CD14-positive monocyte (primary cell): ENCODE measurements at regions not wholly inside any gene's neighbourhood (a gene's known extent, or its start where the extent isn't known, plus 50 kb on each side); places are given as distances from the start of the nearest gene placed in this dataset.

Source experiments
- DNase-seq, 3 donors: peaks; one replicate each; pipeline ENCODE4 v3.0.0-alpha.2; 2011 to 2022
- H2AFZ ChIP-seq: 2 replicates; pipeline ENCODE4 v1.6.0; 2012; ENCODE audit warnings: mild to moderate bottlenecking, low read depth, low read length, inconsistent platforms; ENCODE audit not compliant: insufficient read depth, poor library complexity, severe bottlenecking
- H3K27ac ChIP-seq, 2 donors: 1 replicate in 1 of 2; 2 replicates in 1 of 2; pipeline ENCODE4 v1.5.1; 2012 to 2013; ENCODE audit warnings: low read length in 2 of 2, control low read depth in 1 of 2, inconsistent platforms in 1 of 2, low read depth in 1 of 2, mild to moderate bottlenecking in 1 of 2
- H3K27me3 ChIP-seq, 2 donors: one replicate each; pipeline versions ENCODE4 v1.6.0 to v1.6.1; 2011 to 2013; ENCODE audit warnings: low read length in 2 of 2; ENCODE audit not compliant: control insufficient read depth in 2 of 2, insufficient read depth in 2 of 2
- H3K36me3 ChIP-seq, 2 donors: replicated peaks in 1 of 2; 1 replicate in 1 of 2; 2 replicates in 1 of 2; pipeline versions ENCODE4 v1.5.1 to v1.6.1; 2012 to 2013; ENCODE audit warnings: low read length in 2 of 2, control low read depth in 1 of 2, inconsistent platforms in 1 of 2, mild to moderate bottlenecking in 1 of 2; ENCODE audit not compliant: insufficient read depth in 2 of 2, control insufficient read depth in 1 of 2
- H3K4me1 ChIP-seq, 2 donors: 1 replicate in 1 of 2; 2 replicates in 1 of 2; pipeline versions ENCODE4 v1.5.1 to v1.6.1; 2012 to 2013; ENCODE audit warnings: low read length in 2 of 2, control low read depth in 1 of 2, inconsistent platforms in 1 of 2, mild to moderate bottlenecking in 1 of 2, moderate library complexity in 1 of 2; ENCODE audit not compliant: insufficient read depth in 2 of 2, control insufficient read depth in 1 of 2
- H3K4me2 ChIP-seq: replicated peaks from 2 replicates; pipeline ENCODE3; 2012; ENCODE audit warnings: low read length, moderate library complexity, mild to moderate bottlenecking; ENCODE audit not compliant: poor library complexity, severe bottlenecking; ENCODE audit errors: extremely low read depth
- H3K4me3 ChIP-seq, 3 experiments: fragments of 200-600 bp in 1 of 3; sonication (generic) in 1 of 3; replicated peaks in 1 of 3; 1 replicate in 2 of 3; 2 replicates in 1 of 3; pipeline ENCODE4 v1.5.1; 2011 to 2013; ENCODE audit warnings: low read length in 3 of 3, mild to moderate bottlenecking in 3 of 3, control low read depth in 2 of 3, low read depth in 2 of 3, inconsistent platforms in 1 of 3, moderate library complexity in 1 of 3
- H3K79me2 ChIP-seq: 2 replicates; pipeline ENCODE4 v1.6.0; 2012; ENCODE audit warnings: mild to moderate bottlenecking, control low read depth, inconsistent platforms, low read length, moderate library complexity; ENCODE audit not compliant: insufficient read depth
- H3K9ac ChIP-seq: 2 replicates; pipeline ENCODE4 v1.6.0; 2017; ENCODE audit warnings: low read length, mild to moderate bottlenecking; ENCODE audit not compliant: insufficient read depth, poor library complexity, severe bottlenecking
- H3K9me3 ChIP-seq, 2 donors: replicated peaks in 1 of 2; 1 replicate in 1 of 2; 2 replicates in 1 of 2; pipeline versions ENCODE4 v1.5.1 to v1.6.1; 2012 to 2013; ENCODE audit warnings: low read length in 2 of 2, control low read depth in 1 of 2; ENCODE audit not compliant: control insufficient read depth in 1 of 2, insufficient read depth in 1 of 2
- H4K20me1 ChIP-seq: 2 replicates; pipeline ENCODE4 v1.6.0; 2012; ENCODE audit warnings: mild to moderate bottlenecking, low read length, control low read depth, moderate library complexity; ENCODE audit not compliant: insufficient read depth
- H3K27ac Mint-ChIP-seq, 7 donors: one replicate each; pipeline ENCODE4 v1.8.0; 2020; ENCODE audit warnings: mild to moderate bottlenecking in 7 of 7, mixed read lengths in 7 of 7, moderate library complexity in 6 of 7, inconsistent platforms in 2 of 7
- H3K27me3 Mint-ChIP-seq, 3 donors: one replicate each; pipeline ENCODE4 v1.8.0; 2021 to 2022; ENCODE audit warnings: low read depth in 3 of 3, mild to moderate bottlenecking in 3 of 3, mixed read lengths in 3 of 3, moderate library complexity in 3 of 3, inconsistent platforms in 1 of 3
- H3K36me3 Mint-ChIP-seq, 2 donors: one replicate each; pipeline ENCODE4 v1.8.0; 2020; ENCODE audit warnings: mixed read lengths in 2 of 2, inconsistent platforms in 1 of 2, mild to moderate bottlenecking in 1 of 2
- H3K4me1 Mint-ChIP-seq: one replicate; pipeline ENCODE4 v1.8.0; 2020; ENCODE audit warnings: mild to moderate bottlenecking, mixed read lengths
- H3K4me3 Mint-ChIP-seq, 2 donors: one replicate each; pipeline ENCODE4 v1.8.0; 2020; ENCODE audit warnings: mild to moderate bottlenecking in 2 of 2, mixed read lengths in 2 of 2, moderate library complexity in 1 of 2
- H3K9me3 Mint-ChIP-seq, 7 donors: one replicate each; pipeline ENCODE4 v1.8.0; 2020 to 2022; ENCODE audit warnings: mixed read lengths in 7 of 7, mild to moderate bottlenecking in 6 of 7, moderate library complexity in 6 of 7, inconsistent platforms in 2 of 7
- CTCF ChIP-seq: fragments of 200-600 bp; IDR thresholded peaks from one replicate; pipeline ENCODE4 v1.8.0; 2022; ENCODE audit warnings: antibody characterized with exemption, mild to moderate bottlenecking
- WGBS: methylation state at CpG from one replicate; pipeline ENCODE4 v1.1.5; 2013; ENCODE audit warnings: missing lambda C conversion rate; ENCODE audit not compliant: insufficient coverage; 5-methylcytosine and 5-hydroxymethylcytosine counted together
- intact Hi-C, 2 donors: fragments of 100-400 bp; cut with micrococcal nuclease; formaldehyde crosslinking; loops; one replicate each; pipeline versions ENCODE4 v1.15.0 to v1.15.1; 2023

- Mint-ChIP-seq H3K9me3 (peaks cover 8 to 18% (median 11%) of the 10 kb centered on the region in 7 donors), H3K36me3 (no peaks in the 10 kb centered on the region), H3K4me1 (no peaks in the 10 kb centered on the region), H3K27me3 (peaks cover 19 to 32% (median 20%) of the 10 kb centered on the region in 3 donors), H3K27ac (no peak overlapping the region), H3K4me3 (no peak overlapping the region)
- no peak for TF ChIP-seq CTCF
- Histone ChIP-seq H3K4me3 (no peak overlapping the region), H3K27ac (no peak overlapping the region), H4K20me1 (no peaks in the 10 kb centered on the region), H3K4me1 (no peaks in the 10 kb centered on the region), H3K4me2 (no peak overlapping the region), H3K9me3 (peaks cover 11 to 16% of the 10 kb centered on the region in 2 donors), H3K79me2 (no peaks in the 10 kb centered on the region), H3K36me3 (no peaks in the 10 kb centered on the region), H3K27me3 (peaks cover 0 to 10% of the 10 kb centered on the region in 2 donors), H3K9ac (no peak overlapping the region), H2AFZ (no peak overlapping the region)
- WGBS, result 86% methylated on average over 2 of the region's 7 CpGs
- no peak for DNase-seq
- intact Hi-C loops, result no loop called here
Observed at GRCh38 chr2:120658042-120658769, 77.5 kb upstream of the GLI2 start.

- no peak for TF ChIP-seq CTCF
- H3K27me3 Mint-ChIP-seq, result peaks cover 18 to 31% (median 19%) of the 10 kb centered on the region in 3 donors
Observed at GRCh38 chr2:120658770-120659158, 76.9 kb upstream of the GLI2 start.

More at GRCh38 chr2:120658770-120659158, 76.9 kb upstream of the GLI2 start:
- Histone ChIP-seq H3K4me2 (no peak overlapping the region), H3K9me3 (peaks cover 9 to 11% of the 10 kb centered on the region in 2 donors), H4K20me1 (no peaks in the 10 kb centered on the region), H3K4me3 (no peak overlapping the region), H3K27me3 (peaks cover 0 to 8% of the 10 kb centered on the region in 2 donors), H3K9ac (no peak overlapping the region), H3K79me2 (no peaks in the 10 kb centered on the region), H3K4me1 (no peaks in the 10 kb centered on the region), H3K36me3 (no peaks in the 10 kb centered on the region), H3K27ac (no peak overlapping the region), H2AFZ (no peak overlapping the region)
- intact Hi-C loops, result no loop called here
- Mint-ChIP-seq H3K4me1 (no peaks in the 10 kb centered on the region), H3K36me3 (no peaks in the 10 kb centered on the region), H3K27ac (no peak overlapping the region), H3K9me3 (peaks cover 6 to 22% (median 9%) of the 10 kb centered on the region in 7 donors), H3K4me3 (no peak overlapping the region)
- DNase-seq, result no peak
- 100% methylated on average over 2 of the region's 2 CpGs for WGBS
